Left renal pelvis (tissue), 4 donors: ENCODE measurements at regions not wholly inside any gene's neighbourhood (a gene's known extent, or its start where the extent isn't known, plus 50 kb on each side); places are given as distances from the start of the nearest gene placed in this dataset.

Experiments
- DNase-seq, 4 donors: peaks; one replicate each; pipeline ENCODE4 v3.0.0-alpha.2; 2013; ENCODE audit warnings: low read depth in 4 of 4, low spot score in 3 of 4

DNA sequence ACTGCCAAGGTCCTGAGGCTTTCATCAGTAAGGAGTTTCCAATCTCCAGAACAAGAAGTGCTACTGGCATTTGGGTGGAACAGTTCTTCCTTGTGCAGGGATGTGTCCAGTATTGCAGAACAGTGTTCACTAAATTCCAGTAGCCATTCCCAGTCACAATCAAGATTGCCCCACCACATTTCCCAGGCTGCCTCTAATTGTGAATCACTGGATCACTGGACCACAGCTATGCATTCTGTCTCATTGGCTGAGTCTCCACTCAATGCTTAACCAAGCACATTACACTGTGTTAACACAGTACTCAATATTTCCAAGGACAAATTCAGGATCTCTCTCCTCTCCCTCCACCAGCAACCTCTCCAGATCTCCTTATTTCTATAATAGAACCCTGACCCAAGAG, 160.2 kb upstream of the CCDC150 start:
- DNase-seq: no peak

DNA sequence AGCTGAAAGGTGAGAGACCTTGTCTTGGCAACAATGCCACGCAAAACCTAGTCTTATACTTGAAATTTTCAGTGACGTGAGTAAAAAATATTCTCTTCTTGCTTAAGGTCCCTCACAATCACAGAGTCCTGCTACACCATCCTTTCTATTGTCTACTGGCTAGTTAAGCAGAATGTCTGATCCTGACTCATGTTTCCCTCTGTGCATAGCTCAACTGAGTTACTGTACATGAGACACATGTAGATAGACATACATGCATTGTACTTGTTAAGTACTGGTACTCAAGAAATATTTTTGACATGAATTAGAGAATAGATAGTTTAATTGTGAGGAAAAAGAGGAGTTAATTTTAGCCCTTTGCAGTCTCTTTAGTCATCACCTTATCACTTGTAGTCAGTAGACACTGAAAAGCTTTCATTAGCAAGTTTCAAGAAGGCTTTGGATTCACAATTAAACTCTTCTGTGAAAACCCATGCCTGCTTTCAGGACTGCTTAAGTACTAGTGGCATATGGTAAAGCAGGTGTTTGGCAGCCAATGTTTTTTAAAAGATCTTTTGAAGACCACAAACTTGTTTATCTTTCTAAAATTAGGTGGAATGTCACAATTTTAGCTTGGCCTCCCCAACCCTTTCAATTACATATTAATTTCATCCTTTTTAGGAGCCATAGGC, 158.7 kb upstream of the CCDC150 start:
- DNase-seq: no peak

DNA sequence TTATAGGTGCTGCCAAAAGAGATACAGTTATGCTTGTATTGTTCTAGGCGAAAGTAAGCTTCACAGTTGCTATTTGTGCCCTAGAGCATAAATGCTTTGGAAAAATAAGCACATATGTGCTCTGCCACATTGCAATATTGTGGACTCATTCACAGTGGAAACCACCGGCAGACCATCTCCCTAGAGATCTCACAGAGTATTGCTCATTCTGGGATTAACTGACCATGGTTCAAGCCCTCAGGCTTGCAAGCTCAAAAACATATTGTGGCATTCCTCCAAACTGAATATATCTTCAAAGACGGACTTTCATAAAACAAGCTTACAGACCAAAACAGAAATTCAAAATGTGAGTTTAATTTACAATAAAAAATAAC, 158.2 kb upstream of the CCDC150 start:
- no peak for DNase-seq

DNA sequence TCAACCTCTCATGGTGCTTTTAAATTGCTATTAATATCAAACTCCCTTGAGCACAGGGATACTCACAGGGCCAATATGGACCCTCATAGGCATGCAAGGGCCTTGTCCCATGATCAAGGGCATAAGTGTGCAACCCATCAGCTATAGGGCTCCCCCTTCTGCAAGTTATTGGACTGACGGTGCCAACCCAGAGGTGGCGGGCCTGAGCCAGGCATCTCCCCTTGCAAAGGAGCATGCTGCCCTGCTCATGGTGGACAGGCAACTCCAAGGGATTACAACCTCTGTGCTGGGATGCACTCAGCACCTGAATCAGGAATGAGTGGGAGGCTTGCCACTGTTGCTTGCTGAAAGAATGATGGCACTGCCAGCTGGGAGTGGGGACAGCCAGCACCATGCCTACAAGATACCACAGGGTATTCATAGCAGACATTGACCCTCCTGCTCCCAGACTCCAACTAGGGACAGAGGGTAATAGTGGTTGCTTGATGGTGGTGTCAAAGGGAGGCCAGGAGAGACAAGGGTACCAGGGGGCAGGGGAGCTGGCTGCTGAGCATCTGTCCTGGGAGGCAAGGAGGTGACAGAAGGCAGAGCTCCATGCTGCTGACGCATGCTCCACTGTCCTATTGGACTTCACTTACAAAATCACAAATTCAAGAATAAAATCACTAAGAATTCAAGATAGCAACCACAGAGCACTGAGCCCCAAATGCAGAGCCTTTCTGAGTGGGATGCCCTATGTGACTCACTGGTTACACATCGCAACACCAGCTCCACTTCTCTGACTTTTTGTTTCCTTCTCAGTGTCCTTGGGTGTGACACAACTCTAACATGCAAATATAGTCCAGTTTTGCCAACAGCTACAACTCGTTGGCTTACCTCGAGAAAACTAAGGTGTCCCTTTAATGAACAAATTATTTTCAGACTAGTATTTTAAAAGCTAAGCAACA, 157.1 kb upstream of the CCDC150 start:
- DNase-seq: no peak

DNA sequence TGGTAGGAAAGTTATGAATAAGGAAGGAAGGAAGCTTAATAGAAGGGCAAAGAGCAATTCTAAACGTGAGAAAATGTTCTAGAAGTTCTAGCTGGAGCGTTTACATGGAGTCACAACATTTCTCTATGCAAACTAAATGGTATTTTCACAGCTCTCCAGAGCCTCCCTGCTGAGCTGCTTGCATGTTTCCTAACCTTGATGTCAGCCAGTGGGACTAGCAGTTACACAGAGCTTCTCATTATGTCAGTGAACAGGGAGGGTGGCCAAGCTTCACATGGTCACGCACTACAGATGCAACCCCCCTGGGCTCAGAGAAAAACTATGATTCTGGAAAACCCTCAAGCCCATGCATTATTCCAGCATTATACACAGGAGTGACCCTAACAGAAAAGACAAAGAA, 153.4 kb upstream of the CCDC150 start:
- DNase-seq: no peak

DNA sequence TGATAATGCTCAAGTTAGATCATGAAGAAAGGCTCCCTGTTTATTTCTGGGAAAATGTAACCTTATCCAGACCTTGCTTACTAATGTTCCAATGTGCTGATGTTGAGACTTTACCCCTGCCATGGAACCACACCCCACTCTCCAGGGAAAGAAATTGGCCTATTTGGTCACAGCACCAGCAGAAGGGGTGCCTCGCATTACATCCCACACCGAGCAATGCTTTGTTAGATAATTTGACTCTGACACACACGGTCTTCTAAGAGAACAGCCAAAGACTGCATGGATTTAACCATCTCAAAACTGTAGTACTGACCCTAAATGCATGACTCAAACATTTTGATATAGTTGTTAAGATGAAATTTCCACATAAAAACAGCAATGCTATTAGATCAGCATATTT, 152.1 kb upstream of the CCDC150 start:
- no peak for DNase-seq

DNA sequence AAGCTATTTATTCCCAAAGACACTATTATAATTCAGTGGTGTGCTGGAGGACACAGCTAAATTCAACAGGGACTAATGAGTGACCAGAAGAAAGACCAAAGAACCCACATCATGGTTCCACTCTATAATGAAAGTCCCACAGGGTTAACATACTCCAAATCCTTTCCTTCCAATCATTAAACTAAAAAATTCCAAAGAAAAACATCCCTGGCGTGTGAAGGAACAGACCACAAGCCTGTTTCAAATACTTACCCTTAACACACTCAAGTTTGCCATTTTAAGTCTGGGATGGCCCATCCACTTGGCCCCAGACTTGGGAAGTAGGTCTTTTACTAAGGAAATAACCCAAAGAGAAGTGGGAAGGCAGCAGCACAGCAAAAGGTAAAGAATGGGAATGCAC, 150.1 kb upstream of the CCDC150 start:
- no peak for DNase-seq

DNA sequence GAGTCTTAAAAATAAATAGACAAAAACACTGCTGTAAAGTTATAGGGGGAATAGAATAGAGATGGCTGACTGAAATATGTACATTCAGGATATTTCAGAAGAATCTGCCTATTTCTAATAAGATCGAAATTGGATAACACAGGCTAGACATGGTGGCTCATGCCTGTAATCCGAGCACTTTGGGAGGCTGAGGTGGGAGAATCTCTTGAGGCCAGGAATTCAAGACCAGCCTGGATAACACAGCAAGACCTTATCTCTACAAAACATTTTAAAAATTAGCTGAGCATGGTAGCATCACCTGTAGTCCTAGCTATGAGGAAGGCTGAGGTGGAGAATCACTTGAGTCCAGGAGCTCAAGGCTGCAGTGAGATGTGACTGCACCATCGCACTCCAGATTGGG, 146.6 kb upstream of the CCDC150 start:
- no peak for DNase-seq

DNA sequence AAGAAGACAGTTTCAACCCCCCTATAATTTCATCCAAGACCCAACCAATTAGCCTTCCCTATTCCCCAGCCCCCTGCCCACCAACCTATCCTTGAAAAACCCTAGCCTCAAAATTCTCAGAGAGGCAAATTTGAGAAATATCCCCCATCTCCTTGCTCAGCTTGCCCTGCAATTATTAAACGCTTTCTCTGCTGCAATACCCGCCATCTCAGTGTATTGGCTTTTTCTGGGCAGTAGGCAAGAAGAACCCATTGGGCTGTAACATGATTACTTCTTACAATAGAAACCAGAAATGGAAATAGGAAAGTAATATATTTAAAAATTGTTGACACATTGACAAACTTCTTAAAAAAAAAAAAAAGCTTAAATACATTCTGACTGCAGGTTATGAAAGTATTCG, 140.6 kb upstream of the CCDC150 start:
- DNase-seq: no peak

DNA sequence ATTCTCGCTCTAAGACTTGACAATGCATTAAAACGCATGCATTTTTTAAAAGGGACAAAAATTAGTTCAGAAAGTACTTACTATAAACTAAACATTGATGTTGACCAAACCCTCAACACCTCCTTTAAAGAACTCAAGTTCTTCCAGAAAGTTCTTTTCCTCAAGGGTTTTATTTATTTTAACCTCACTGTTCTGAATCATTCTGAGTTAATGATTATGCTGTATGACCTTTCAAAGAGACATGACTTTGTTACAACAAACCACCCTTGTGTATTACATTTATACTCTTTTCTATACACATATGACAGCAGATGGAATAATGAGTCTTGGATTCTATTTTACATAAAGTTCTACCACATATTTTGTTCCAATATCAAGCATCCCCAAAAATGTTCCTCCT, 139.8 kb upstream of the CCDC150 start:
- no peak for DNase-seq

DNA sequence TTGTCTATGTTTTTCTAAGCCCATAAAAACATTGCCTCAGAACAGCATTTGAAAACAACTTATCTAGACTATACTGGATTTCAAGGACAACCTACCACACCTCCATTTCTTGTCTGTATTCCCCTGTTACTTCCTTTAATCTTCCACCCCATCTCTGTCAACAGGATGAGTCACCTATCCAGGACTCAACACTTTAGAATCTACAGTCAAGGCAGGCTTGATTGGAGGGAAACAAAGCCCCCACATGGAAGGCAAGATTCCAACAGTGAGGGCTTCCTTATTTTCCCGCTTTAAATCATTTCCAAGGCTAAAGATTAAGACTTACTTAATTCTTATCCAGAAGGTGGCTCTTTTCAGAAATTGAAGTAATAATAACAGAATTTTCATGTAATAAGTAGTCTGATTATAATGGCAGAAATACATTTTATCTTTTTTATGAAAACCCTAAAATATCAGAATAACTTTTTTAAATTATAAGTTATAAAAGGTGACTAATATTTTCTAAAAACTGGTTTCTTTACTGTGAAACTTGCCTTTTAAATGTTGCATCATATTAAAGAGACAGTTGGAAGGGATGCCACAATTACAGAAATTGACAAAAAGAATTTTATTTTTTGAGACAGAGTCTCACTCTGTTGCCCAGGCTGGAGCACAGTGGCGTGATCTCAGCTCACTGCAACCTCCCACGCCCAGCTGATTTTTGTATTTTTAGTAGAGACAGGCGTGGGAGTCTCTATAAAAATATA, 138.7 kb upstream of the CCDC150 start:
- no peak for DNase-seq

DNA sequence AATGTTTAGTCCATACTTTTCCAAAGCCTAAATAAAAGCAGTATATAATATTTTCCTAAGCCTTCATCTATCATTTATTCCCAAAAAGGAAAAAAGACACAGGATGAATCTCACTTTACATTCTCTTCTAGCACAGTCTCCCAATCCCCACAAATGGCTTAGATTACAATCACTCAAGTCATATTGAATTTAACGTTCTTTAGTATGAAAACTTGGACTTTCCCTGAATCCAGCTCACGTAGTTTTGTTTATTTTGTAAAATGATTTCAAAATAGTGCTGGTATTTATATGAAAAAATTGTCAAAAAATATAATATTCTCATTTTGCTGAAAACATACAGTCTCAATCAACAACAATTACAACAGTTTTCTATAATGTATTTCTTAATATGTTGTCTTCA, 137.7 kb upstream of the CCDC150 start:
- DNase-seq: no peak

DNA sequence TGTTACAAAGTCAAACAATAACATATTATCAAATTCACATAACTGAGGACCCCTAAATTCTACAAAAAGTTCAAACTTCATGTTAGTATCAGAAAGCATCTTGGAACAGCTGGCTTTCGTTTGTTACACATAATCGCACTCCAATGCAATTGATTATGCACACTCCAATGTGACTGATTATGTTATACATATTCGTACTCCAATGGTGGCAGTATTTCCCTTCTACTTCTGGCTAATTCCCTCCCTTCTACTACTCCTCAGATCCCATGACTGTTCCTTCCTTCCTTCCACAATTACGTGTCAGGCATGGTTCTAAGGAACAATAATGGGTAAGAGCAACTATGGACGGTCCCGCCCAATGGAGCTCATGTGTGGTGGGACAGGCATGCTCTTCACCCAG, 137.1 kb upstream of the CCDC150 start:
- DNase-seq: no peak

DNA sequence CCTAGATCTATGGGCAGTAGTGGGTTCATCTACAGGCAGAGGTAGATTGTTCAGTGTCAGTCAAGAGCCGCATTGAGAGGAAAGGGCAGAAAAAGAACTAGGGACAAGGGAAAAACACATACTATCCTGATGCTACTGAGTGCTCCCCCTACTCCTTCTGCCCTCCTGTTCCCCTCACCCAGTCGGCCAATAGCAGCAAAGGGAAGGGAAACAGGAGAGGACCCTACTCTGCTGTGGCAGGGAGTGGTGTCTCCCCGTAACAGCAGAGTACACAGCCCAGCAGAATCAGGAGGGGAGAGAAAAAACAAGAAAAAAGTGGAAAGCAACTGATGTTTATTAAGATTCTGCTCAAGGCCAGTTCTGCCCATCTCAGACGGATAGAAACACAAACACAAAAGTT, 136.1 kb upstream of the CCDC150 start:
- no peak for DNase-seq

DNA sequence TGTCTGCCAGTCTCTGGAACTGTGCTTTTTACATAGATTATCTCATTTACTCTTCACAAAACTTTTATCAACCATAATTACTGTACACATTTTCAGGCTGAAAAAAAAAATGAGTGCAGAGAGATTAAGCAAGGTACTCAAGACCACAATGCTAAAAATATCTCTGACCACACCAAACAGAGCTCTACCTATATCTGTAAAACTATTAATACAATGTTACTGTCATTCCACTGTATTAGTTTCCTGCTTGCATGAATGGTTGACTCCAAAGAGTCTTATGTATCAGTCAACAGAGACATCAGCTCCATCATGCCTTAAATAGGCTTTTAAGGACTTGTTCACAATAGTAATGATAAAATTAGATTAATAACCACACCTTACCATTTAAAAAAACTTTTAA, 134.7 kb upstream of the CCDC150 start:
- DNase-seq: no peak

DNA sequence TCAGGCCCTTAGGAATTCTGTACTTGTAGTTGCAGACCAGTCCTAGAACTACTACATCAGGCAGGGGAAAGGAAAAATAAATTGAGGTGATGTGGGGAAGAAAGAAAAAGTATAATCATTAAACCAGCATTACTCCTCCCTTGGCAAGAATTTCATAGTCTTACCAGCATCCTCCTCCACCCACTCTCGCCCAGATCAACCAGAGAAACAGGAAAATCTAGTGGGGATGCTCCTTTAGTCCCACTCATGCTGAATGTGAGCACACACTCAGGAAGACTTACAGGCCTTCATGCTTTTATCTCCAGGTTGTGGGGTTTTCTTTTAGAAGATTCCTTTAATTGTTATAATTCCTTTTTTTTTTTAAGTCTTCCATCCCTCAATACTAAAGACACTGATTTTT, 129.3 kb upstream of the CCDC150 start:
- DNase-seq: no peak

DNA sequence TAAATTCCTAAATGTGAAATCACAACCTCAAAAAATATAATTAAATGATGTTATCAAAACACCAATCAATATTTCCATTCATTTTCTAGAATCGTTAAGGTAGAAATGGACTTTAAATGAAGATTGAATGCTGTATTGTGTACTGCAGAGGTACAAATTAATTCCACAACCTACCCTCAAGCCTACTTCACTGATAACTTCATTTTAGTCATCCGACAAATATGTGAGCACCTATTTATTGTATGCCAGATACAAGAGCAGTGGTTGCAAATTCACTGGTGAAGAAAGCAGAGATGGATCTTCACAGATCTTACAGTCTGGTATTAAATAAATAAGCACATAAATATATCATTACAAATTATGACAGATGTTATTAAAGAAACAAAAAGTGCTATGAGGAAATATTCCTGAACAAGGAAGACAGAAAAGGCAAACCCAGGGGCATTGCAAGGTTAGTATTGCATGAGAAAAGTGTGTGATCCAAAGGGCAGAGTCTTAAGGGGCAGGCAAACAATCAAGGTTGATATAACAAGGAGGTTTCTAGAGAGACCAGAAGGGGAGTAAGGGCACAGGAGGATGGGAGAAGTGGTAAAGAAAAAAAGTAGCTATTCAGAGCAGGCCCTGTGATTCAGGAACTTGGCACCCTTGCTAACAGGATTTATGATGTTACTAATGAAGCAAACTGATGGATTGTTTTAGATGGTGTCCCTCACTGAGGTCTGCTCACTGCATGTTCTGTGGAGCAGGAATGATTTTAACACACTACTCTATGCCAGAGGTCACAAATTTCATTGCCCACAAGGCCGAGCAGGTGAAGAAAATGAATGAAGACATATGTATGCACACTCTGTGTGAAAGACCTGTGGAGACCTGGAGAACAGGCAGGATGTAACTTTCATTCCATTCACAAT, 128.0 kb upstream of the CCDC150 start:
- no peak for DNase-seq

DNA sequence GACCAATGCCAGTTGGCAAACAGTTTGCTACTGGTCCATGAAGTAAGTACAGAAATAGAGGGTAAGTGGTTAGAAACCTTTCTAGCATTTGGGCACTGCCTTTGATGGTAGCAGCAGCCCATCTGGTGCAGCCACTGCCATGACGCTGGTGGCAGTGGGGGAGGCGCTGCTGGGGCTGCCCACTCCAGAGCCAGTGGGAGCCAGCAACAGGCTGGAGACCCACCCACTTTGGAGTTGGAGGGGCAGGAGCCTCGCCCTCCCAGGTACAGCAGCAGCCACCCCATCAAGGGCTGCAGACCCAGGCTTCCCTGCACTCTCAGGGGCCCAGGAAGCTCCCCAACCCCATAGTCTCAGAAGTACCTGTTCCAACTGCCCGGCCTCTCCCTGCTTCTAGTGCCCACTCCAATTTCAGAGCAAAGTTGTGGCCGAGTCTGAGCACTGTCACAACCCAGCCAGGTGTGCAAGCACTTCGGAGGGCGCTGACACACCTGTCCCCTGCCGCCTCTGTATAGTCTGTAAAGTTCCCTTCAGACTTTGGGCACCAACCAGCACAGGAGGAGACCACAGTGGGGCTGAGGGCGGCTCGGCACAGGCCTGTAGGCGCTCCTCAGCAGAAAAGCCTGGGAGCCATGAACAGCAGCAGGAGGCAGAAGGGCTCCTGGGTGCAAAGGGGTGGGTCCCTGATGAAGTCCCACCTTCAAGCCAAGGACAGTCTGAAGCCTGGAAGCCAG, 125.6 kb upstream of the CCDC150 start:
- no peak for DNase-seq

DNA sequence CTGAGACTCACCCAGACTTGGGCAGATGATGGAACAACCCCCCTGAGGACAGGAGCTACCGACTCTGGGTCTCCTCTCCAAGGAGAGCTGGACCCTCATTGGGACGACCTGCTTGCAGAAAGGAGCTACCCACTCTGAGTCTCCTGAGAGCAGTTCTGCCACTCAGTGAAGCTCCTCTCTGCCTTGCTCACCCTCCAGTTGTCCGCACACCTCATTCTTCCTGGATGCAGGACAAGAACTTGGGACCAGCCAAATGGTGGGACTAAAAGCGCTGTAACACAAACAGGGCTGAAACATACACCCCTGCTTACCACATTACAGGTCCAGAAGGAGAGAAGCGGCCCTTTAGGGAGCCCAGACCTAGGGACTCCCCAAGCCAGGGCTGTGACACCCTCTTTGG, 124.9 kb upstream of the CCDC150 start:
- no peak for DNase-seq

DNA sequence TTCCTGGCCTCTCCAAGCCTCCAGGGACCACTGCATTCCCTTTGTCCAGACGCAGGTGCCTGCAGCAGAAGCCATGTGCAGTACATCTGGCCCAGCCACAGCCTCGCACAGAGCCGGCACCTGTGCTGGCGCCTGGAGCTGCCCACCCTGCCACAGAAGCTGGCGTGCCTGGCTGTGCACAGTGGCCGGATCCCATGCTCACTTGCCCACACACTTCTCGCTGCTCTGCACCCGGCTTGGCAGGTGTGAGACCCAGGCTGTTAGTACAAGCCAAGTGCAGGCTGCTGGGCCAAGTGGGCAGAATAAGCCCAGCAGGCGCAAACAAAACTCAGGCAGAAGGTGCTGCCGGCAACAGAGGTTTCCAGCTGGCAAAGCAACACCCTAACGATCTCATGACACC, 124.5 kb upstream of the CCDC150 start:
- no peak for DNase-seq
